CD4-positive, alpha-beta T cell treated with Interleukin-4 for 4 hours (primary cell): ENCODE measurements at regions not wholly inside any gene's neighbourhood (a gene's known extent, or its start where the extent isn't known, plus 50 kb on each side); places are given as distances from the start of the nearest gene placed in this dataset.
"Not testable (repeated sequence)": the region's sequence is repeated elsewhere in the genome, so short reads cannot be mapped to it uniquely, and the experiment has no call there.

Experiments used
- DNase-seq: peaks from one replicate; pipeline ENCODE4 v3.0.0-alpha.2; 2020

- DNase-seq: no peak
Observed at GRCh38 chr7:138169441-138169851, 93.2 kb downstream of the AKR1D1 start.

GRCh38 chr7:138170298-138170697 lies 94.0 kb downstream of the AKR1D1 start:
- no peak for DNase-seq

- no peak for DNase-seq
Observed at GRCh38 chr7:138170959-138171703, 94.9 kb downstream of the AKR1D1 start.

- no peak for DNase-seq
Observed at GRCh38 chr7:138173548-138173947, 97.3 kb downstream of the AKR1D1 start.

- DNase-seq: no peak
Observed at GRCh38 chr7:138176060-138176459, 99.8 kb downstream of the AKR1D1 start.

- DNase-seq: no peak
Observed at GRCh38 chr7:138184191-138184590, 107.9 kb downstream of the AKR1D1 start.

- no peak for DNase-seq
Observed at GRCh38 chr7:138185132-138185908, 109.1 kb downstream of the AKR1D1 start.

GRCh38 chr7:138186951-138187351 lies 110.7 kb downstream of the AKR1D1 start:
- no peak for DNase-seq

GRCh38 chr7:138188290-138188858 lies 112.1 kb downstream of the AKR1D1 start:
- DNase-seq: no peak

GRCh38 chr7:138194567-138194966 lies 118.3 kb downstream of the AKR1D1 start:
- no peak for DNase-seq

- no peak for DNase-seq
Observed at GRCh38 chr7:138195151-138195571, 118.9 kb downstream of the AKR1D1 start.

GRCh38 chr7:138196503-138196946 lies 120.3 kb downstream of the AKR1D1 start:
- not testable (repeated sequence) for DNase-seq

- no peak for DNase-seq
Observed at GRCh38 chr7:138196971-138197896, 121.0 kb downstream of the AKR1D1 start.

- DNase-seq: no peak
Observed at GRCh38 chr7:138204285-138204981, 128.2 kb downstream of the AKR1D1 start.

GRCh38 chr7:138204982-138205298 lies 128.7 kb downstream of the AKR1D1 start:
- DNase-seq: no peak

- DNase-seq: no peak
Observed at GRCh38 chr7:138205614-138206150, 129.4 kb downstream of the AKR1D1 start.

GRCh38 chr7:138207555-138207971 lies 131.3 kb downstream of the AKR1D1 start:
- no peak for DNase-seq

GRCh38 chr7:138208142-138208570 lies 131.9 kb downstream of the AKR1D1 start:
- no peak for DNase-seq

GRCh38 chr7:138208864-138209263 lies 132.6 kb downstream of the AKR1D1 start:
- no peak for DNase-seq

GRCh38 chr7:138212314-138212713 lies 136.1 kb downstream of the AKR1D1 start:
- DNase-seq: no peak

- no peak for DNase-seq
Observed at GRCh38 chr7:138214926-138215325, 138.7 kb downstream of the AKR1D1 start.

GRCh38 chr7:138220321-138220720 lies 144.1 kb downstream of the AKR1D1 start:
- DNase-seq: not testable (repeated sequence)
